ENCODE measurements at regions not wholly inside any gene's neighbourhood (a gene's known extent, or its start where the extent isn't known, plus 50 kb on each side); places are given as distances from the start of the nearest gene placed in this dataset.
"Not testable (repeated sequence)": the region's sequence is repeated elsewhere in the genome, so short reads cannot be mapped to it uniquely, and the experiment has no call there.

- no CpG with 5 or more reads among the region's 2 CpGs for WGBS (ENCODE audit: insufficient coverage, insufficient read length)
- Histone ChIP-seq H3K9me3 (ENCODE audit: control insufficient read depth, insufficient read depth, low read length) (no peaks in the 10 kb centered on the region; the same call in 1 of the 2 replicates), H3K36me3 (ENCODE audit: control insufficient read depth, insufficient read depth, low read length) (no peaks in the 10 kb centered on the region)
Measured at GRCh38 chr12:62008703-62009102, 251.5 kb upstream of the USP15 start.

GRCh38 chr12:62009445-62009844 lies 250.8 kb upstream of the USP15 start:
- Histone ChIP-seq H3K4me3 (ENCODE audit: low read length) (no peak overlapping the region), H3K27me3 (ENCODE audit: control insufficient read depth, insufficient read depth, low read length) (no peaks in the 10 kb centered on the region), H3K27ac (ENCODE audit: low read length) (no peak overlapping the region), H3K36me3 (ENCODE audit: control insufficient read depth, insufficient read depth, low read length) (no peaks in the 10 kb centered on the region), H3K9me3 (ENCODE audit: control insufficient read depth, insufficient read depth, low read length) (no peaks in the 10 kb centered on the region; the same call in 1 of the 2 replicates), H3K4me1 (ENCODE audit: control insufficient read depth, insufficient read depth, low read length) (no peaks in the 10 kb centered on the region)
- no CpG with 5 or more reads among the region's 5 CpGs for WGBS (ENCODE audit: insufficient coverage, insufficient read length)
- no peak for DNase-seq (ENCODE audit: low read depth, low spot score)

More at GRCh38 chr12:62008703-62009102, 251.5 kb upstream of the USP15 start:
- H3K27me3 ChIP-seq (ENCODE audit: control insufficient read depth, insufficient read depth, low read length), result no peaks in the 10 kb centered on the region
- H3K4me3 ChIP-seq (ENCODE audit: low read length), result no peak overlapping the region
- H3K27ac ChIP-seq (ENCODE audit: low read length), result no peak overlapping the region
- DNase-seq (ENCODE audit: low read depth, low spot score), result no peak
- no peaks in the 10 kb centered on the region for H3K4me1 ChIP-seq (ENCODE audit: control insufficient read depth, insufficient read depth, low read length)

GRCh38 chr12:62010331-62010906 lies 249.8 kb upstream of the USP15 start:
- not testable (repeated sequence) for H3K27ac ChIP-seq (ENCODE audit: low read length); H3K9me3 ChIP-seq (ENCODE audit: control insufficient read depth, insufficient read depth, low read length); DNase-seq (ENCODE audit: low read depth, low spot score); H3K4me1 ChIP-seq (ENCODE audit: control insufficient read depth, insufficient read depth, low read length); H3K36me3 ChIP-seq (ENCODE audit: control insufficient read depth, insufficient read depth, low read length); H3K4me3 ChIP-seq (ENCODE audit: low read length); H3K27me3 ChIP-seq (ENCODE audit: control insufficient read depth, insufficient read depth, low read length)
- no CpG with 5 or more reads among the region's 32 CpGs for WGBS (ENCODE audit: insufficient coverage, insufficient read length)

- not testable (repeated sequence) for H3K27me3 ChIP-seq (ENCODE audit: control insufficient read depth, insufficient read depth, low read length); H3K4me1 ChIP-seq (ENCODE audit: control insufficient read depth, insufficient read depth, low read length); H3K9me3 ChIP-seq (ENCODE audit: control insufficient read depth, insufficient read depth, low read length); DNase-seq (ENCODE audit: low read depth, low spot score); H3K4me3 ChIP-seq (ENCODE audit: low read length); H3K27ac ChIP-seq (ENCODE audit: low read length); H3K36me3 ChIP-seq (ENCODE audit: control insufficient read depth, insufficient read depth, low read length)
- WGBS (ENCODE audit: insufficient coverage, insufficient read length), result no CpG with 5 or more reads among the region's 22 CpGs
Measured at GRCh38 chr12:62010973-62011372, 249.2 kb upstream of the USP15 start.

DNA sequence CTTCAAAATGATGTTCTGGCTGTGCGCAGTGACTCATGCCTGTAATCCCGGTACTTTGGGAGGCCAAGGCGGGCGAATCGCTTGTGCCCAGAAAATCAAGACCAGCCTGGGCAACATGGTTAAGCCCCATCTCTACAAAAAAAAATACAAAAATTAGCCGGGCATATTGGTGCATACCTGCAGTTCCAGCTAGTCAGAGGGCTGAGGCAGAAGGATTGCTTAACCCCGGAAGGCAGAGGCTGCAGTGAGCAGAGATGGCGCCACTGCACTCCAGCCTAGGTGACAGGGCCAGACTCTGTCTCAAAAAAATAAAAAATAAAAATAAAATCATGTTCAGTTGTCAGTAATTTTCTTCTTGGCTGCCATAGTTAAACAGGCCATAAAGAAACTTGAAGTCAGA lies 245.9 kb upstream of the USP15 start:
- H3K27ac ChIP-seq (ENCODE audit: low read length), result no peak overlapping the region
- no peaks in the 10 kb centered on the region for H3K36me3 ChIP-seq (ENCODE audit: control insufficient read depth, insufficient read depth, low read length)
- no CpG with 5 or more reads among the region's 8 CpGs for WGBS (ENCODE audit: insufficient coverage, insufficient read length)
- no peaks in the 10 kb centered on the region for H3K27me3 ChIP-seq (ENCODE audit: control insufficient read depth, insufficient read depth, low read length)
- H3K9me3 ChIP-seq (ENCODE audit: control insufficient read depth, insufficient read depth, low read length), result no peaks in the 10 kb centered on the region; the same call in 1 of the 2 replicates
- DNase-seq (ENCODE audit: low read depth, low spot score), result no peak
- H3K4me3 ChIP-seq (ENCODE audit: low read length), result no peak overlapping the region
- no peaks in the 10 kb centered on the region for H3K4me1 ChIP-seq (ENCODE audit: control insufficient read depth, insufficient read depth, low read length)

DNA sequence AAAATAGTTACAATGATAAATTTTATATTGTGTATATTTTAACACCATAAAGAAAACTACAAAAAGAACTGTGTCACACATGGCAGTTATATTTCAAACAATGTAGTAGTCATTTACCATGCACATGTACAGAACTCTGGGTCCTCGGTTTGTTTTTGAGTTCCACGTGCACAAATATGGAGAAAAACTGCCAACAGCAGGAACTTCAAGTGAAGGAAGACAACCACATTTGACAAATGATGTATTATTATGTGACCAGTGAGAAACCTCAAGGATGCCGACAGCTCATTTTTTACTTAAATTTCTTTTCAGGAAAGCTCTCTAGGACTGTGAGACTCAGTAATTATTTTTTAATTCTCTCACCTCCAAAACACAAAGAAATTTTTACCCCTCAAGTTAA lies 244.2 kb upstream of the USP15 start:
- Histone ChIP-seq H3K27me3 (ENCODE audit: control insufficient read depth, insufficient read depth, low read length) (no peaks in the 10 kb centered on the region), H3K9me3 (ENCODE audit: control insufficient read depth, insufficient read depth, low read length) (no peaks in the 10 kb centered on the region), H3K4me1 (ENCODE audit: control insufficient read depth, insufficient read depth, low read length) (no peaks in the 10 kb centered on the region), H3K27ac (ENCODE audit: low read length) (no peak overlapping the region), H3K4me3 (ENCODE audit: low read length) (no peak overlapping the region), H3K36me3 (ENCODE audit: control insufficient read depth, insufficient read depth, low read length) (no peaks in the 10 kb centered on the region)
- DNase-seq (ENCODE audit: low read depth, low spot score), result no peak
- WGBS (ENCODE audit: insufficient coverage, insufficient read length), result no CpG with 5 or more reads among the region's 3 CpGs

- Histone ChIP-seq H3K4me3 (ENCODE audit: low read length) (no peak overlapping the region), H3K4me1 (ENCODE audit: control insufficient read depth, insufficient read depth, low read length) (no peaks in the 10 kb centered on the region), H3K27ac (ENCODE audit: low read length) (no peak overlapping the region), H3K9me3 (ENCODE audit: control insufficient read depth, insufficient read depth, low read length) (no peaks in the 10 kb centered on the region), H3K27me3 (ENCODE audit: control insufficient read depth, insufficient read depth, low read length) (no peaks in the 10 kb centered on the region), H3K36me3 (ENCODE audit: control insufficient read depth, insufficient read depth, low read length) (no peaks in the 10 kb centered on the region)
- WGBS (ENCODE audit: insufficient coverage, insufficient read length), result no CpG with 5 or more reads among the region's 6 CpGs
- no peak for DNase-seq (ENCODE audit: low read depth, low spot score)
Measured at GRCh38 chr12:62021808-62022207, 238.4 kb upstream of the USP15 start.

DNA sequence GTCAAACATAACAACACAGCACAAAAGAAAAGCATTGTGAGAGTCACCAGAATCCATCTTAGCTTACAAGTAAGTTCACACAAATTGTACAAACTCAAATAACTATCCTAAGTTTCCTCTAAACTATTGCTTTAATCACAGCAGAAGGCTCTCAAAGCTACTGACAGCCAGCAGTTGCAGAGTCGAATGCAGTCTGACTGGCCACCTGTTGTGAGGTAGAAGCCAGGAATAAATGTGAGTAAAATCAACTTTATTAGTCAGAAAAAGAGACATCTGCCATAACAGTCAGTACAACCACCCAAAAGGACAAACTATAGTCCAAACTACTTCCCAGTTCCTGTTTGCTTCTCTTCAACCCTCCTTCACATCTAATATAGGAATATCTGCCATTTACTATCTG lies 231.7 kb upstream of the USP15 start:
- Histone ChIP-seq H3K36me3 (ENCODE audit: control insufficient read depth, insufficient read depth, low read length) (no peaks in the 10 kb centered on the region), H3K4me1 (ENCODE audit: control insufficient read depth, insufficient read depth, low read length) (no peaks in the 10 kb centered on the region), H3K4me3 (ENCODE audit: low read length) (no peak overlapping the region), H3K27me3 (ENCODE audit: control insufficient read depth, insufficient read depth, low read length) (no peaks in the 10 kb centered on the region), H3K27ac (ENCODE audit: low read length) (no peak overlapping the region), H3K9me3 (ENCODE audit: control insufficient read depth, insufficient read depth, low read length) (no peaks in the 10 kb centered on the region)
- no peak for DNase-seq (ENCODE audit: low read depth, low spot score)
- no CpG with 5 or more reads among the region's 1 CpG for WGBS (ENCODE audit: insufficient coverage, insufficient read length)

DNA sequence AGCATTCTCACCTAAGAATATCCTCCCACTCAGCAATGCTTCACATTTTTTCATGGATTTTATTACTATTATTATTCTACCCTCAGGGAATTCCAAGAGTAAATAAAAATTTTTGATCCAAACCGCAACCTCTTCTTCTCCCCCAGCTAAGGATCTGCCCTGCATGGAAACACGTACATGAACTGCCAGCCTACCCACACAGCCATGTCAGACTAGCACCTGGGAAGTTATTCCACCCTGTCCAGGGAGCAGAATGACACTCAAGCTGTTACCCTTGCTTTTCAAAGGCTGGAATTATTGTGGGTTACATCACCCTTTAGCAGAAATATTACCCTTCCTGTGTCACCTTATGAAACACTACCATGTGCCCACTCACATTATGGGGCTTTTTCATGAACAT lies 227.3 kb upstream of the USP15 start:
- no peaks in the 10 kb centered on the region for H3K9me3 ChIP-seq (ENCODE audit: control insufficient read depth, insufficient read depth, low read length)
- H3K27ac ChIP-seq (ENCODE audit: low read length), result no peak overlapping the region

GRCh38 chr12:62044450-62045135 lies 215.6 kb upstream of the USP15 start:
- H3K27me3 ChIP-seq (ENCODE audit: control insufficient read depth, insufficient read depth, low read length), result no peaks in the 10 kb centered on the region
- no peaks in the 10 kb centered on the region for H3K9me3 ChIP-seq (ENCODE audit: control insufficient read depth, insufficient read depth, low read length)
- no peak overlapping the region for H3K4me3 ChIP-seq (ENCODE audit: low read length)
- no CpG with 5 or more reads among the region's 5 CpGs for whole genome bisulfite sequencing (ENCODE audit: insufficient coverage, insufficient read length)
- no peak for DNase-seq (ENCODE audit: low read depth, low spot score)
- H3K27ac ChIP-seq (ENCODE audit: low read length), result no peak overlapping the region
- no peaks in the 10 kb centered on the region for H3K36me3 ChIP-seq (ENCODE audit: control insufficient read depth, insufficient read depth, low read length)
- no peaks in the 10 kb centered on the region for H3K4me1 ChIP-seq (ENCODE audit: control insufficient read depth, insufficient read depth, low read length)

More for the DNA sequence above, 227.3 kb upstream of the USP15 start:
- no peak for DNase-seq (ENCODE audit: low read depth, low spot score)
- no peaks in the 10 kb centered on the region for H3K27me3 ChIP-seq (ENCODE audit: control insufficient read depth, insufficient read depth, low read length)
- no CpG with 5 or more reads among the region's 2 CpGs for WGBS (ENCODE audit: insufficient coverage, insufficient read length)
- H3K36me3 ChIP-seq (ENCODE audit: control insufficient read depth, insufficient read depth, low read length), result no peaks in the 10 kb centered on the region
- no peaks in the 10 kb centered on the region for H3K4me1 ChIP-seq (ENCODE audit: control insufficient read depth, insufficient read depth, low read length)
- no peak overlapping the region for H3K4me3 ChIP-seq (ENCODE audit: low read length)

- no peaks in the 10 kb centered on the region for H3K27me3 ChIP-seq (ENCODE audit: control insufficient read depth, insufficient read depth, low read length)
- no peak for DNase-seq (ENCODE audit: low read depth, low spot score)
- H3K4me3 ChIP-seq (ENCODE audit: low read length), result no peak overlapping the region
- H3K9me3 ChIP-seq (ENCODE audit: control insufficient read depth, insufficient read depth, low read length), result no peaks in the 10 kb centered on the region
- no CpG with 5 or more reads among the region's 2 CpGs for WGBS (ENCODE audit: insufficient coverage, insufficient read length)
- H3K36me3 ChIP-seq (ENCODE audit: control insufficient read depth, insufficient read depth, low read length), result no peaks in the 10 kb centered on the region
- H3K4me1 ChIP-seq (ENCODE audit: control insufficient read depth, insufficient read depth, low read length), result no peaks in the 10 kb centered on the region
- no peak overlapping the region for H3K27ac ChIP-seq (ENCODE audit: low read length)
Measured at GRCh38 chr12:62045211-62045610, 215.0 kb upstream of the USP15 start.
